Natural killer cell (primary cell): ENCODE measurements at regions not wholly inside any gene's neighbourhood (a gene's known extent, or its start where the extent isn't known, plus 50 kb on each side); places are given as distances from the start of the nearest gene placed in this dataset.

Experiments
- ATAC-seq, 3 donors: fragments of 150-1000 bp in 2 of 3; fragments of 200-7000 bp in 1 of 3; cut with Tn5 transposase; 1 replicate in 1 of 3; 2 replicates in 2 of 3; pipeline ENCODE4 v1.10.0; 2021; ENCODE audit warnings: mild to moderate bottlenecking in 2 of 3, moderate library complexity in 2 of 3
- DNase-seq, 2 donors: peaks; one replicate each; pipeline versions ENCODE4 v3.0.0 to v3.0.0-alpha.2; 2013 to 2021; ENCODE audit warnings: mixed read lengths in 1 of 2
- H3K27ac ChIP-seq: one replicate; pipeline ENCODE4 v1.5.1; 2013; ENCODE audit warnings: mild to moderate bottlenecking, low read length
- H3K27me3 ChIP-seq: one replicate; pipeline ENCODE4 v1.6.1; 2013; ENCODE audit warnings: low read length; ENCODE audit not compliant: control insufficient read depth, insufficient read depth
- H3K36me3 ChIP-seq: one replicate; pipeline ENCODE4 v1.6.1; 2013; ENCODE audit warnings: low read length; ENCODE audit not compliant: control insufficient read depth, insufficient read depth
- H3K4me1 ChIP-seq: one replicate; pipeline ENCODE4 v1.6.1; 2013; ENCODE audit warnings: low read length; ENCODE audit not compliant: control insufficient read depth, insufficient read depth
- H3K4me3 ChIP-seq: one replicate; pipeline ENCODE4 v1.5.1; 2013; ENCODE audit warnings: low read length
- H3K9me3 ChIP-seq: one replicate; pipeline ENCODE4 v1.6.1; 2013; ENCODE audit warnings: low read length; ENCODE audit not compliant: control insufficient read depth, insufficient read depth
- H3K27ac Mint-ChIP-seq, 2 donors: one replicate each; pipeline ENCODE4 v1.8.0; 2022; ENCODE audit warnings: mild to moderate bottlenecking in 2 of 2, mixed read lengths in 2 of 2, moderate library complexity in 1 of 2
- H3K27me3 Mint-ChIP-seq, 2 donors: one replicate each; pipeline ENCODE4 v1.8.0; 2022; ENCODE audit warnings: low read depth in 2 of 2, mixed read lengths in 2 of 2
- H3K36me3 Mint-ChIP-seq: one replicate; pipeline ENCODE4 v1.8.0; 2022; ENCODE audit warnings: mixed read lengths
- H3K4me1 Mint-ChIP-seq, 2 donors: one replicate each; pipeline ENCODE4 v1.8.0; 2022; ENCODE audit warnings: mixed read lengths in 2 of 2
- H3K4me3 Mint-ChIP-seq: one replicate; pipeline ENCODE4 v1.8.0; 2022; ENCODE audit warnings: mild to moderate bottlenecking, moderate library complexity, mixed read lengths
- H3K9me3 Mint-ChIP-seq, 2 donors: one replicate each; pipeline ENCODE4 v1.8.0; 2022; ENCODE audit warnings: mixed read lengths in 2 of 2
- WGBS: methylation state at CpG from one replicate; pipeline ENCODE4 v1.1.7; 2013; ENCODE audit warnings: missing lambda C conversion rate; ENCODE audit not compliant: insufficient coverage; 5-methylcytosine and 5-hydroxymethylcytosine counted together
- intact Hi-C: fragments of 100-400 bp; cut with micrococcal nuclease; formaldehyde crosslinking; loops from one replicate; pipeline ENCODE4 v1.14.2; 2022
- TF ChIP-seq, protein P1 (sequence below): fragments of 200-600 bp; IDR thresholded peaks from one replicate; pipeline ENCODE4 v1.8.0; 2022; ENCODE audit warnings: antibody characterized with exemption

DNA sequence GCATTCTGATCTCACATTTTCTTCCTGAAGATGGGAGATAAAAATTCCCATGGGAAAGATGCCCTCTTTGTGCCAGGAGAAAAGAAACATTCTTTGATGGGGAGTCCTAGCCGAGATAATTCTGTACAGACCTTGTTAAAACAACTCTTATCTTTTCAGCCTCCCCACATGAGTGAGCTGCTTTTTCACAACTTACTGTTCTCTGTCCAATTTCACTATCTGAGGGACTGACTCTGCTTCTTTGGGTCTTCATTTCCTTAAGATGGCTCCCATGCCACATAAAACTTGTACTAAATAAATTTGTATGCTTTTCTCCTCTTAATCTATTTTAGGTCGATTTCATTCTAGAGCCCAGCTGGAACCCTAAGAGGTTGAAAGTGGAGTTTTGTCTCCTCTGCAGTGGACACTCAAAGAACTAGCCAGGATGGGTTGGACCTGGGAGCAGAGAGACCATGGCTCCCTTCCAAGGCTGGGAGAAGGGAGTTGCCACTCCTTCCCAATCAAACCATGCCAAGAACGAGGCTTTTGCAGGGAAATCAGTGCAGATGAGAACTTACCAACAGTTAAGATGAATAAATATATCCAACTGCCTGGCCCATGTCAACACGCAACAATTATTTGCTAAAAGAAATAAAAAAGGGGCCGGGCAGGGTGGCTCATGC, 285.8 kb upstream of the SULF2 start:
- H3K4me3 ChIP-seq = no peak overlapping the region
- H3K4me1 ChIP-seq = no peaks in the 10 kb centered on the region
- H3K27ac Mint-ChIP-seq = no peak overlapping the region
- TF ChIP-seq, protein P1, sequence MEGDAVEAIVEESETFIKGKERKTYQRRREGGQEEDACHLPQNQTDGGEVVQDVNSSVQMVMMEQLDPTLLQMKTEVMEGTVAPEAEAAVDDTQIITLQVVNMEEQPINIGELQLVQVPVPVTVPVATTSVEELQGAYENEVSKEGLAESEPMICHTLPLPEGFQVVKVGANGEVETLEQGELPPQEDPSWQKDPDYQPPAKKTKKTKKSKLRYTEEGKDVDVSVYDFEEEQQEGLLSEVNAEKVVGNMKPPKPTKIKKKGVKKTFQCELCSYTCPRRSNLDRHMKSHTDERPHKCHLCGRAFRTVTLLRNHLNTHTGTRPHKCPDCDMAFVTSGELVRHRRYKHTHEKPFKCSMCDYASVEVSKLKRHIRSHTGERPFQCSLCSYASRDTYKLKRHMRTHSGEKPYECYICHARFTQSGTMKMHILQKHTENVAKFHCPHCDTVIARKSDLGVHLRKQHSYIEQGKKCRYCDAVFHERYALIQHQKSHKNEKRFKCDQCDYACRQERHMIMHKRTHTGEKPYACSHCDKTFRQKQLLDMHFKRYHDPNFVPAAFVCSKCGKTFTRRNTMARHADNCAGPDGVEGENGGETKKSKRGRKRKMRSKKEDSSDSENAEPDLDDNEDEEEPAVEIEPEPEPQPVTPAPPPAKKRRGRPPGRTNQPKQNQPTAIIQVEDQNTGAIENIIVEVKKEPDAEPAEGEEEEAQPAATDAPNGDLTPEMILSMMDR = no peak
- peaks cover 3% of the 10 kb centered on the region for H3K9me3 ChIP-seq
- DNase-seq (no peak), ATAC-seq (no peak)
- 91% methylated on average over 4 of the region's 5 CpGs for WGBS
- peaks cover 13 to 19% of the 10 kb centered on the region in 2 donors for H3K27me3 Mint-ChIP-seq
- no peaks in the 10 kb centered on the region for H3K4me1 Mint-ChIP-seq
- H3K36me3 ChIP-seq = no peaks in the 10 kb centered on the region
- no peak overlapping the region for H3K4me3 Mint-ChIP-seq
- no peak overlapping the region for H3K27ac ChIP-seq
- H3K9me3 Mint-ChIP-seq = no peaks in the 10 kb centered on the region
- no peaks in the 10 kb centered on the region for H3K27me3 ChIP-seq
- intact Hi-C loops = no loop called here
- H3K36me3 Mint-ChIP-seq = no peaks in the 10 kb centered on the region

DNA sequence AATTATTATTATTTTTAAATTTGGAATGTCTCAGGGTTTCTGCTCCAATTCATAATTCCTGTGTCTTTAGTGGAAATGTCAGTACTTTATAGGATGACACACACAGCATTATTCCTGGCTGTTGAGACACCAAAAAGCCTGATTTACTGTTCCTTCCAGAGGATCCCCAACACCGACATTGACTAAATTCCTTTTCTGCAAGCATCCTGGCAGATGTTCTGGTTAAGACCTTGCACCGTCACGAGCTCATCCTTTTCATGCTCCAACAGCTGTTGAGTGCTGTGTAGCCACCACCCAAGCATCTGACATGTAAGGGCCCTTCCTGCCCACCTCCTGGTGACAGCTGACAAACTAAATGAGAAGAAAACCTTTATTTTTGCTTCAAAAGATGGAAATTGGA, 284.3 kb upstream of the SULF2 start:
- ATAC-seq = no peak
- Histone ChIP-seq H3K27ac (no peak overlapping the region), H3K27me3 (no peaks in the 10 kb centered on the region), H3K9me3 (peaks cover 3% of the 10 kb centered on the region), H3K4me3 (no peak overlapping the region), H3K36me3 (no peaks in the 10 kb centered on the region), H3K4me1 (no peaks in the 10 kb centered on the region)
- H3K4me3 Mint-ChIP-seq = no peak overlapping the region
- H3K36me3 Mint-ChIP-seq = no peaks in the 10 kb centered on the region
- no peaks in the 10 kb centered on the region for H3K4me1 Mint-ChIP-seq
- DNase-seq = no peak
- no peak overlapping the region for H3K27ac Mint-ChIP-seq
- intact Hi-C loops = no loop called here
- H3K9me3 Mint-ChIP-seq = no peaks in the 10 kb centered on the region
- TF ChIP-seq, protein P1 = no peak
- peaks cover 9 to 20% of the 10 kb centered on the region in 2 donors for H3K27me3 Mint-ChIP-seq
- 86% methylated on average over 3 of the region's 3 CpGs for WGBS

DNA sequence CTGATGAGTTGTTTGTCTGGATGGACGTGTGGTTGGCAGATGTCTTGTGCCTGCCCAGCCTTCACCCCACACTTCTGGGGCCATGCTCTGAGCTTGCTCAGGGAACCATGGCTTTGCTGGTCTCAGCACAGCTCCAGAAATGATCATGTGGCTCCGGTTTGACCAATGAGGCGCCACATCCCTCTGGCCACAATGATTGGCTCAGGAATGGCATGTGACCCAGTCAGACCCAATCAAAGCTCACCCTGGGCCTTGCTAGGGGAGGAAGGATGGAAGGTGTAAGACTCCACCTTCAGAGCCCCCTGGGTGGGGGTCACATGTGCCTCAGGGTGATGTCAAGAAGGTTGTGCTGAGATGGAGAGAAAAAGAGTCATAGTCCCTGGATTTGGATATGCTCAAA, 281.6 kb upstream of the SULF2 start:
- Mint-ChIP-seq H3K27me3 (peaks cover 13 to 27% of the 10 kb centered on the region in 2 donors), H3K36me3 (no peaks in the 10 kb centered on the region), H3K4me3 (no peak overlapping the region), H3K27ac (no peak overlapping the region), H3K4me1 (no peaks in the 10 kb centered on the region), H3K9me3 (no peaks in the 10 kb centered on the region)
- WGBS = 91% methylated on average over 3 of the region's 3 CpGs
- DNase-seq (no peak), ATAC-seq (no peak)
- H3K27ac ChIP-seq = no peak overlapping the region
- H3K27me3 ChIP-seq = no peaks in the 10 kb centered on the region
- H3K9me3 ChIP-seq = peaks cover 3% of the 10 kb centered on the region
- TF ChIP-seq, protein P1 = no peak
- H3K4me3 ChIP-seq = no peak overlapping the region
- no peaks in the 10 kb centered on the region for H3K36me3 ChIP-seq
- intact Hi-C loops = no loop called here
- H3K4me1 ChIP-seq = no peaks in the 10 kb centered on the region

DNA sequence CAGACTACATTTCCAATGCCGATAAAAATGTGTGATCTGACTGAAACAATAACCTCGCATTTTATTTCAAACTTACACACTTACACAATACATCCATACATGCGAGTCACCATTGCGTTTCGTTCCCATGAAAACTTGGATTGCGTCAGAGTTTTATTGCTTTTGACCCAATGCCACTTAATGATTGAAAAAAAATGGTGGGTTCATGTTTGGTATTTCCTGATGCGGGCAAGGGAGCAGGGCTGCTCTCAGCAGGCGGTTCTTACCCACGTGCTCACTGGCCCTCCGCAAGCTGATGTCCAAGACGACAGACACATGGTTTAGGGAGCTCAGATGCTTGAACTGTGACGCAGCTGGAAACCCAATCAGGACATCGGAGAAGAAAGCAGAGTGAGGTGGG, 281.0 kb upstream of the SULF2 start:
- DNase-seq (no peak), ATAC-seq (no peak)
- TF ChIP-seq, protein P1 = no peak
- H3K4me1 ChIP-seq = no peaks in the 10 kb centered on the region
- no peaks in the 10 kb centered on the region for H3K9me3 Mint-ChIP-seq
- no peak overlapping the region for H3K4me3 Mint-ChIP-seq
- intact Hi-C loops = no loop called here
- no peaks in the 10 kb centered on the region for H3K36me3 ChIP-seq
- WGBS = 96% methylated on average over 13 of the region's 13 CpGs
- H3K4me3 ChIP-seq = no peak overlapping the region
- no peak overlapping the region for H3K27ac ChIP-seq
- H3K9me3 ChIP-seq = peaks cover 3% of the 10 kb centered on the region
- H3K27ac Mint-ChIP-seq = no peak overlapping the region
- no peaks in the 10 kb centered on the region for H3K4me1 Mint-ChIP-seq
- H3K36me3 Mint-ChIP-seq = no peaks in the 10 kb centered on the region
- H3K27me3 ChIP-seq = no peaks in the 10 kb centered on the region
- H3K27me3 Mint-ChIP-seq = peaks cover 13 to 23% of the 10 kb centered on the region in 2 donors
